GM18511 (cell line): ENCODE measurements at regions not wholly inside any gene's neighbourhood (a gene's known extent, or its start where the extent isn't known, plus 50 kb on each side); places are given as distances from the start of the nearest gene placed in this dataset.

Experiments used
- ATAC-seq: cut with Tn5 transposase; IDR thresholded peaks from one replicate; pipeline ENCODE4 v1.9.1; 2021; ENCODE audit warnings: mild to moderate bottlenecking, moderate library complexity; ENCODE audit not compliant: unreplicated experiment

DNA sequence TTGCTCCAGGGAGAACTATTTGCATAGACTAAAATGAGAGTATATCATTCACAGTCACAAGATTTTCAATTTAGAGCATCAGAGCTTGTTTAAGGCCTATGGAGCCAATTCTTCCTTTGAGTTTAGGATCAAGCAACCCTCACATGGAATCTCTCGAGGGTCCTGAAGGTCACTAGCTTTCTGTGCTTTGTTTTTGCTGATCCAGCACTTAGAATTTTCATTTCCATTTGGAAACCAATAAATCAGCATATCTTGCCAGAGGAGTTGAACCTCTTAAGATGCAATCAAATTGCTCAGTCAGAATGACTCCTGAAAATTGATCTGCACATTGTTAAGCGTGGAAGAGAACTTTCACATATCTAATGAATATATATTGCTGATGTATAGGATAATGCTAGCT, 1039.6 kb downstream of the PDHA2 start:
- no peak for ATAC-seq

DNA sequence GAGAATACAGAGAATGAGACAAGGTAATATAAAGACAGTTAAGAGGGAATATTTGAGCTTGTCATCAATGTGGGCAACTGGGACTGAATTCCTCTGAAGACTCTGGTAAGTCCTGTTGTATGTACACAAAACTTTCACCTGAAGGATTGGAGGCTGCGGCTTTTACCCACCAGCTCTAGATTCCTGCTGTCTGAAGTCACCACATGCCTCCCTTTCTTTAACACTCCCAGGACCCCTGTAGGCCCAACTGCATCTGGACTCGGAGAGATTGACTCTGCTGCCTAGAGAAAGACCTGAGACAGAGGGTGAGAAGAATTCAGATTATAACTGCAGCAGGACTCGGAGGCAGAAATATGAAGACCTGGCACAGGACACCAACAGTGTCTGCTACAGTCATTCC, 1048.0 kb downstream of the PDHA2 start:
- ATAC-seq: no peak

DNA sequence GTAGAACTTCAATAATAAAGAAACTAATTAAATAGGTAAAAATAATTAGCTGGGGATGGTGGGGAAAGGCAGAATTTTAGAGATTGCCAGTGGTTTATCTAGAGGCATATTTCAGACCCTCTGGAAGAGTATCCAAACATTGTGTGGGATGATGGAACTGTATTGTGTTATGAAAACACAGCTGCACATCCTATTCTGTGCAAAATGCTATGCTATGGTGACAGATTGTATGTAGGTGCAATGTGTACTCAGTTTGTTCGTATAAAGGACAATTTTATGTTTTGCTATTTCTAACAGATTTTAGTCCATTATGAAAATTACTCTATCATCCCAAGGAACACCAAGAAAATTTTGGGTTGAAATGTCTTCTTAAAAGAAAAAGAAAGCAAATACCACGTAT, 1054.7 kb downstream of the PDHA2 start:
- no peak for ATAC-seq

DNA sequence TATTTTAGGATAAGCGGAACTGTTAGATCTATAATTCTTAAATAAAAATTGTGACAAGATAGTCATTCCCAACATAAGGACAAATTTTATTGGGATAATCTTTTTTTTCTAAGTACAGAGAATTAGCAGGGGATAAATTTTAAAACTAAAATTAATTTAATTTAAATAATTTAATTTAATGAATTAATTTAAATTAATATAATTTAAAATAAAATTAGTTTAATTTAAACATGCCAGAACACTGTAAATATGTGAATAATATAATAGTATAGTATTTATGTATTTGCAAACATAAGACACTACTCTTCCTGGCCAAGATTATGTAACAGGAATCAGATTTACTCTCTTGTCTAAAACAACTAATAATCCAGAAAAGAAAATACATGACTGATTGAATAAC, 1055.9 kb downstream of the PDHA2 start:
- no peak for ATAC-seq

DNA sequence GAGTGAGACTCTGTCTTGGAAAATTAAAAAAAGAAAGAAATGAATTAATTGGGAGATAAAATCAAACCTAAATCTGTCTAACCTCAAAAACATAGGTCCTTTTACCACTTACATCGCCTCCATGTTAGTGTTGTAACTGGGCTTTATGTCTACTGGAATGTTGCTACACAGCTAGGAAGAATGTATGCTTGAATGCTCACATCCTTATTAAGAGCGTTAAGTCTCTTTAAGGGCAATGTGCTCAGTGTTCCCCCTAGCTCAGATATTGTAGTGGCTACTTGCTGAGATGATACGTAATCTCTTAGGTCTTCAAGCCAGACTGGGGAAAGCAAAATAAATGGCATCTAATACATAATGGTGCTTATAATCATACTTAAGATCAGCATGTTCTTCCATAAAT, 1072.8 kb downstream of the PDHA2 start:
- ATAC-seq: no peak

DNA sequence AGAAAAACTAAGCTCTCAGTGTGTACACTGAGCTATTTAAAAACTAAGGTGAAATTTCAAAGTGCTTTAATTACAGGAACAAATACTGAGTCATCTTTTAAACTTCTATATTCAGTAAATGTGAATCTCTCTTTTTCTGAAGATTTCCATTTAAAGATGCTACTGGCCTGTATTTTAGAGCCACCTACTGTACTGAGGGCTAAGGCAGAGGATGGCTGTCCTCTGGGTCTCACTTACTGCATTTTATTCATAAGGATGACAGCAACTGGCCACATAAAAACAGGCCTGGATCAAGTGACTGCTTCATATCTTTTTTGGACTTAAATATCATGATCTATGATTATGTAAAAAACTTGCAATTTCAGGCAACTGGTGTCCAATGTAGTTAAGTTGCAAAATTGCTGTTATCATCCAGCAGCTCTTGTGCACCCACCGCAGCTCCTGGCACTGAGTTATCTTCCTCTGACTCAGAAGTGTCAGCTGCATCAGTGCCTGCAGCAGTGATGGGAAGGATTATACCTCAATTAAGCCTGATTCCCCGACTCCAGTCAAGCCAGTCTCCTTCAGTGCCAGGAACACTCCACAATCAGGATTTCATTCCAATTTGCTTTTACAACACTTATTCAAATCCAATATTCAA, 1073.7 kb downstream of the PDHA2 start:
- ATAC-seq: no peak

DNA sequence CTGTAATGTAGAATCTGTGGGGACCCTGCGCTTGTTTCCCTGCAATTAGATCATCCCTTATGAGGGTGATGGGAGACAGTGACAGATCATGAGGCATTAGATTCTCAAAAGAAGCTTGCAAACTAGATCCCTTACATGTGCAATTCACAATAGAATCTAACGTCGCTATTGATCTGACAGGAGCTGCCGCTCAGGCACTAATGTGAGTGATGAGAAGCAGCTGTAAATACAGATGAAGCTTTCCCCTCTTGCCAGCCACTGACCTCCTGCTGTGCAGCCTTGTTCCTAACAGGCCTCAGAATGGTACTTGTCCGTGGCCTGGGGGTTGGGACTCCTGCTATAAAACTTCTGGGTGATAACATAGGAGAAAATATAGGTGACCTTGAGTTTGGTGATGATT, 1076.8 kb downstream of the PDHA2 start:
- ATAC-seq: no peak

DNA sequence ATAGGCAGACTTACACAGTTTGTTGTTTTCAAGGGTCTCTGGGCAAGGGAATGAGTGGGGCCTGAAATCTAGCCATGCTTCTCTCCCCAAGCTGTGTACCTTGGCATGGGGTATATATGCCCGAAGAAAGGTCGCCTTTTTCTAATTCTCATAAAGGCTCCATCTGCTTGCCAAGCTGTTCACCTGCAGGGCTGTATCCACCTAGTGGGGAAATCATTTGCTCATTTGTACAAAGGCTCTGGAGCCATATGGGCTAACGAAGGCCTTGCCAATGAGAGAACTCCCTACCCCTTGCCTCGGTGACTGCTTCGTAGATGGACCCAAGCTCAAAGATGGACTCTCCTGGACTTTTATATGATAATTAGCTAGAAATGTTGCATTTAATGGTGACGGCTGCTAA, 1097.0 kb downstream of the PDHA2 start:
- ATAC-seq: no peak

DNA sequence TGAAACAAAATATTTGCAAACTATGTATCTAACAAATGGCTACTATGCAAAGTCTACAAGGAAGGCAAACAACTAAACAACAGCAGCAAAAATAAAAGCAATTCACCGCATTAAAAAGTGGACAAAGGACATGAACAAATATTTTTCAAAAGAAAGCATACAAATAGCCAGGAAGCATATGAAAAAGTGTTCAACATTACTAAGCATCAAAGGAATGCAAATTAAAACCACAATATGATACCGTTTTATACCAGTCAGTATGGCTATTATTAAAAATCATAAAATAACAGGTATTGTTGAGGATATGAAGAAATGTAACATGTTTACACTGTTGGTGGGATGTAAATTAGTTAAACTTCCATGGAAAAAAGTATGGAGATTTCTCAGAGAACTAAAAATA, 1106.7 kb downstream of the PDHA2 start:
- no peak for ATAC-seq

DNA sequence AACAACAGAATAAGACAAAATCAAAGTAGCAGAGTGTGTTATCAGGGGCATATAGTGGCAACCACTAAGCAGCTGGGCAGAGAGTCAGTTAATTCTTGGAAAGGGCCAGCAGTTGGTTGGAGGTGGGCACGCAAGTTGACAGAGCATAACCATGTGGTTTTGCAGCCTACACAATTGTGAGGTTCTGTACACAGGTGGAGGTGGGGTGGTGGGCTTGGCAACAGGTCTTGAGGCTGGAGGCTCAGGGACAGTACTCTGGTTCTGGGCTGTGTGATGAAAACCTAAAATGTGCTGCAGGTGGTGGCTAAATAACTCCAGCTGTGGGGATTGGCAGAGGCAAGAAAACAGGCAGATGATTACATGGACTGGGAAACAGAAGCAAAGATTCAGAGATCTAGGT, 1112.7 kb downstream of the PDHA2 start:
- ATAC-seq: no peak

DNA sequence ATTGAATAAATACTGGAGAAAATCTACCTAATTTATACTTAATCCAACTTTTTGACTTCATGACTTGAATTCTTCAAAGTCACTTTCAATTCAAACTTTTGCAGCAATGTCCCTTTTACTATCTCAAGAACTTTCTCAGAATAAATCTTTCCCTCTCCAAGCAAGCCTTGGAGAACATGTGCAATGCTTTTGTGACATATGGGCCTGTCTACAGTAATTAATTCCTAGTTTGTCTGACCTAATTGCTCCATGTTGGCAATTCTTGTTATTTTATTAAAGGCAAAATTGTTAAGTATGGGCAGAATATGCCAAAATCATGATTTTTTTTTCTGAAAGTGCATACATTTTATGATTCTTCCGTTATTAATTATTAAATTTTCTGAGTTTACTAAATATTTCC, 1115.3 kb downstream of the PDHA2 start:
- no peak for ATAC-seq

DNA sequence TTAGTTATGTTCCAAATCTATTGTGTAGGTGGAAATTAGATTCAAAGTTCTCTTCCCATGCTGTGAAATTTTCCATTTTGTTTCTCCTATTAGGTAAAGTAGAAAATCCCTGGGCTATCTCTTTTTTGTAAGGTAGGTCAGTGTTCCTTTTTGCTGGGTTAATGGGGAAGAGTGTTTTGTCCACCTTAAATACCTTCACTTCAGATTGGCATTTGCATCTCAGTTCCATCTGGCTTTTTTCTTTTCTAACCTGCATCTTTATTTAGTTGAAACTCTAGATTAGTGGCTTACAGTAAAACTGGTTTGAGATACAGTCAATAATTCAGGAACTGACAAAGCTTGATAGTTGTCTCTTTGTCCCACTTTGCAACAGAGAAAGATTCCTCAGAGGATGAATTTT, 1115.8 kb downstream of the PDHA2 start:
- no peak for ATAC-seq

DNA sequence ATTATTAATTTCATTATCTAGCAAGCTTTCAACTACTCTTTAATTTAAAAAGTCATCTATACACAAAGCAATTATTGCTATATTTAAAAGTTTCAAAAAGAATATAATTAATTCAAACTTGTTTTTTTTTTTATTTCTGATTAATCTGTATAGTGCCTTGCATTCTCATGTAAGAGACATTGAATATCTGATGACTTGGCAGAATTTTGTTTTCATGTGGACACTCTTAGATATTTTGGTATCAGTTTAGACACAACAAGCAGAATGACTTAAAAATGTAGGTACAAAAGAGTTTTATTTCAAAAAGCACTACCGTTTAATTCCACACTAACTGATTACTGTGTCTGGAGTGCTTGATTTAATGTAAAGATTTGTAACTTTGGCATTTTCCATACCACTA, 1129.6 kb downstream of the PDHA2 start:
- no peak for ATAC-seq

DNA sequence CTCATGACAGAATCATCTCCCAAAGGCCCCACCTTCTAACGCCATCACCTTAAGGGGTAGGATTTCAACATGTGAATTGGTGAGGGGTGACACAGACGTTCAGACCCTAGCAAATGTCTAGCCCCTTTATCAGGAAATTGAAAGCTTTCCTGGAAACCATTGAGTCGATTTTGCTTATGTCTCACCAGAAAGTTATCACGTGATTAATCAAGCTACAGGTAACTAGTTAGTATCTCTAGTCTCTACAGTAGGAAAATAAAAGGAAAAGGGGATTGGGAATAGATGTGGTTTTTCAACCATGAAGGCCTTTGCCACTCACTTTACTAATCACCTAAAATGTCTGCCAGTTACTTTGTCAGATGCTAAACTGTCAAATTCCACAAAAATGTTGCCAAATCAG, 1133.0 kb downstream of the PDHA2 start:
- ATAC-seq: no peak

DNA sequence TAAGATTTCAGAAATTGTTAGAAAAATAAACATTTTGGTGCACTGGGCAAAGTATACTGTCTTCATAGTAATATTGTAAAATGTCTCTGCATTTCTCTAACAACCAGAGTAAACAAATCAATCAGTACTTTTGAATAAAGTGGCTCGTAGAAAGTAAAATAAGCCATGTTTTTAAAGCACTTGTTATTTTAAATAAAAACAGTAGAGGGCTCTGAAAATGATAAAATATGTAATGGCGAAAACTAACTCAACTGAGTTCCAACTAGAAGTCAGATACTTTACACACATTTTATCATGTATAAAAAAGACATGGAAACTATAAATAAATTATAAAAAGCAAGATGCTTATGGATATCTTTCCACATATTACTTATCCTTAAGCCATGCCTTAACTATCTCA, 1134.4 kb downstream of the PDHA2 start:
- ATAC-seq: no peak

DNA sequence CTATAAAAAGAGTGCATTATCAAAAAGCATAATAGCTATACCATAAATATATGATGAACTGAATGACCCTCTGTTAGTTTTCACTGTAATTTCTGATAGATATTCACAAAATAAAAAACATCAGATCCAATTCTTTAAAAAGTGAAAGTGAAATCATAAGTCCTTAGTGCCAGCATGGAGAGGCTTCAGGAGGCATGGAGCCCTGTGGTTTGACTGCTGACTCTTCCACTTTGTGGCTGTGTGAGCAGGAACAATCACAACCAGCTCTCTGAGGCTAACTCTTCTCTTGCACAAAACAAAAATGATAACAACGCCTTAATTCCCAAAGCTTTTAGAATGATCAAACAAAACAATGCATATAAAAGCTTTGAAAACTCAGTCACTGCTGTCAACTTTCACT, 1143.9 kb downstream of the PDHA2 start:
- no peak for ATAC-seq

DNA sequence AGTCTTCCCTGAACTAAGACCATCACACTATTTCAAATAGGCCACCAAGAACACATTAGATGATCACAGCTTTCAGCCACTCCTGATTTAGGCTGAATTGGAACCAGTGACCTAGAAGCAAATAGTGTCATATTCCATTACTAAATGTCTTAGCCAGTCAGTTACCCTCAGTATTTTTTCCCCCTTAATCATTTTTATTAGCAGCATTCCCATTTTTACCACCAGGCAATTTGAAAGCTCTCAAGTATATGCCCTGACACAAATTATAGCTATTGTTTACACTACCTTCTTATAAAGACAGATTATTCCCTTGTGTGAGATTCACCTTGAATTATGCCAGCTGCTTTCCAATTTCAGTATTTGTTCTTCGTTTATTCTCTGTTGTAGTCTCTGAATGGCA, 1146.9 kb downstream of the PDHA2 start:
- ATAC-seq: no peak

DNA sequence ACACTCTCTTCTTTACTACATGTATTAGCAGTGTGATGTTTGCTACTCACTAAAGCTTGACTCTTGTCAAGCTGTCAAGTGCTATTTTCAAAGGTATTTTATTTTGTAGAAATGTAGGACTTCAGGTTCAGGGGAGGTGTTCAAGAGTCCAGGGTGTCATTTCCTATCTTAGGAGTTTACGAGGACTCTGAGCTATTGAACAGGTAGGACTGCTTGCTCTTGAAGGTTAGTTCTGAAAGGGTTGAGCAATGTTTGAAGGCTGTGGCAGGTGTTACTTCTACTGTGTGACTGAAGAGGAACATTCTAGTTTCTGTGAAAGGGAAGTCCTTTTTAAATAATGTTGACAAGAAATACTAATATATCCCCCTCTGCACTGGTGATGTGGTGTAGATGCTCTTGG, 1151.2 kb downstream of the PDHA2 start:
- no peak for ATAC-seq

DNA sequence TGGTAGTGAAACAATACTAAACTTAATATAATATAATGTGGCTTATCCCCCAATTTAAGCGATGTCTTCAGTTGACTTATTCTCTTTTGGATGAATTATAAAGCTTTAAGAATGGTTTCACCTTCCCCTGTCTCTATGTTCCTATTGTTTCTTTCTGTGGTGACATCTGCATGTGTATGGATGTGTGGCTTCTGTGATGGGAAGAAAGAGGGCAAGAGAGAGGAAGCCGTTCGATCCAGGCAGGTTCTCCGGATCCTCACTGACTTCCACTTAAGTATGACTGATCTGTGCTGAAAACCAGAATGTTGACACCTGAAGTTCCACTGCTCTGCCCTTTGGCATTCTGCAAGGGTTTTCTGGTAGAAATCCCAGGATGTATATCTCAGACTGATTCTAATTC, 1150.8 kb downstream of the STPG2 start:
- no peak for ATAC-seq

DNA sequence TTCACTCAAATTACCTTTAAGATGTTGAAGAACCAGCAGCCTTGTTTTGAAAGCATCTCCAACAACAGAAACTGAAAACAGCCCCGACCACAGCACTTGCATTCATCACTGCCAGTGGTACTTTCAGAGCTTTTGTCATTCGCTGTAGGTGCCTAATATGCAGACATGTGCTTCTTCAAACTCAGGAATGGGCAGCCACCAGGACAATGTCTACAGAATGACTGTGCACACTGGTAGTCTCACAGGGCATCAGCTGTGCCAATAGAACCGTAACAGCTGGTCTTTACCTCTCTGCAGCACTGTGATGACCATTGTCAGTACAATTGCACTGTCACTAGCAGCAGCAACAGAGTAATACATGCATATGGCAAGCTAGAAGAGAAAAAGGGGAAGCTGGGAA, 1149.7 kb downstream of the STPG2 start:
- ATAC-seq: no peak

DNA sequence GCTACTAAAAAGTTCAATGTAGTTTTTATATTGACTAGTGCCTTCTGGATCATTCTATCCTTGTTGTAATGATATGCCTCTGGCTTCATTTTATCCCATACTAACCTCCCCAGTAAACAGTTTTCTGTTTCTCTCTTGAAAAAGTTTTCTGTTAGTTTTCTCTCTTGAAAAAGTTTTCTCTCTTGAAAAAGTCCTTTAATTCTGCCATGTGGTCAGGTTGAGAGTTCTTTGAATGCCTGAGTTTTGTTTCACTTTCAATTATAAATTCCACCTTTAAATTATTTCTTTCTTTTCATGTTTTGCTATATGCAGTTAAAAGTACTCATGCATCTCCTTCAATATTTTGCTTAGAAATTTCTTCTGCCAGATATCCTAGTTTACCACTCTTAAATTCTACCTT, 1139.6 kb downstream of the STPG2 start:
- no peak for ATAC-seq

DNA sequence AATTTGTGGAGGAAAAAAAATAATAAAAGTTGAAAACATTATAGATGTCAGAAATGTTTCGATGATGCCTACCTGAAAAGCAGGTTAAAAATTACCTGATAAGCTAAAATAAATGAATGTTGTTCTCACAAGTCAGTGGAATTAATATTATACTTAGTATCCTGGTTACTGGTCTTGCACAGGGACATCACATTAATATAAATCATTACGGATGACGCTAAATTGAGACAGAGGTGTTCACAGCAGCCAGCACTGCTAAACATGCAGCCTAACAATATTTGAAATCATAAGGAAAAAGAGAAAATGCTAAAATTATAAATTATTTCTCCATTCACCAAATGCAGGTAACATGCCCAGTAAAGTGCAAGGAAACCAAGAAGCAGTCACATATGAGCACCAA, 1130.0 kb downstream of the STPG2 start:
- no peak for ATAC-seq

DNA sequence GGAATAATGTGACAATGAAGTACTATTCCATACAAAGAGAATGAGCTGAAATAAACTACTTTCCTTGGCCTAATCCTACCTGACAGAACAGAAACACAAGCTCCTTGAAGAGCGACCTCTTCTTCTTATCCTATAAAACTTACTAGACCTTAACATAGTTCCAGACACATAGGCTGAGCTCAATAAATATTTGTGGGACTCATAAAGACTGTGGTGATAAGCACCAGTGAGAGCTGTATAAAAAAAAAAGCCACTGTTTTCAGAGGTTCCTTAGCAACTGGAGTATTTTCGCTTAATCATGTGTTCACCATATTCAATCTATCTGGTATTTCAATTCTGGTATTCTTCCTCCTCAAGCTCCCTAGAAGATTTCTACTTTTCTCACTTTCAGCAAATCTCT, 1129.6 kb downstream of the STPG2 start:
- ATAC-seq: no peak

DNA sequence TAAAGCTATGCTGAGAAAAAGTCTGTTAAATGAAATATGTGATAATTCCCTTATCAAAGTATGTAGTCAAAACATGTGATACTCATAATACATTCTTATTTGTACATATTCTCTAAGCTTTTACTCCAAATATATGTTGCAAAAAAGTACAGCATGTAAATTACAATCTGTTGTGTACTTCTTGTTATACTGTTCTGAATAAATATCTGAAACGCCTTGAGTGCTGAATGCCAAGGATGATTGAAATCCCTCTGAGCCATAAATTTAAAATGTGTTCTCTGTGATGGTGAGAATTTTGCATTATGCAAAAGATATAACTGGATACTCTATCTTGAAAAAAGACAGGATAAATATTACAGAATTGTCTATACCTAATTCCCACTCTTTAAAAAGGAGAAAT, 1128.0 kb downstream of the STPG2 start:
- ATAC-seq: no peak
